ENCODE measurements at regions not wholly inside any gene's neighbourhood (a gene's known extent, or its start where the extent isn't known, plus 50 kb on each side); places are given as distances from the start of the nearest gene placed in this dataset.

DNA sequence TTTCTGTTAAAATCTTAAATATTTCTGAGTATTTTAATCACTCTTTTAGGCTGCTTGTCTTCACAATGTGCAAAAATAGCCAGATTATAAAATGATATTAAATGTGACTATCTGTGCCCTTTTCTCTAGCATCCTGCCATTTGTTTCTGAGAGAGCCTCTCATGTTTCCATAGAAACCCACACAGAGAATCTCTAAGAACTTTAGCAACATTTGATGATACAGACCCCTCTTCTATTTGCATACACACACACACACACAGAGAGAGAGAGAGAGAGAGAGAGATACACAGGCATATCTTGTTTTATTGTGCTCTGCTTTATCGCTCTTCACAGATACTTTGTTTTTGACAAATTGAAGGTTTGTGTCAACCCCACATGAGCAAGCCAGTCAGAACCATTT, 134.5 kb upstream of the DDX18 start:
- DNase-seq: no peak

DNA sequence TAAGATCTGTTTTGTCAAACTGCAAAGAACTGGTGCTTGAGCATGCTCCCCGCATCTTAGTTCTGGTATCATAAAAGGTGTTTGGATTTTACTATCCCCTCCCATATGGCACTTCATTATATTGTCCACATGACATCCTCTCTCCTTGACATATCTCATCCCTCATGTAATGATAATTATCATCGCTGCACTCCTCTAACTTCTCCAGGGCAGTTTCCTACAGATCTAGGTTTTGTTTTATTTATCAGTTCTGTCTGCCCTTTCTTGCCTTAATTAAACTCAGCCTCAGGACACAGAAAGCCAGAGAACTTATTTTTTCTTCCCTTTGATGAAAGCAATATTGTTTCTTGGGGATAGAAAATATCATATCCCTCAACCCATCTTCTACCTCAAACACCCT, 129.6 kb upstream of the DDX18 start:
- no peak for DNase-seq

DNA sequence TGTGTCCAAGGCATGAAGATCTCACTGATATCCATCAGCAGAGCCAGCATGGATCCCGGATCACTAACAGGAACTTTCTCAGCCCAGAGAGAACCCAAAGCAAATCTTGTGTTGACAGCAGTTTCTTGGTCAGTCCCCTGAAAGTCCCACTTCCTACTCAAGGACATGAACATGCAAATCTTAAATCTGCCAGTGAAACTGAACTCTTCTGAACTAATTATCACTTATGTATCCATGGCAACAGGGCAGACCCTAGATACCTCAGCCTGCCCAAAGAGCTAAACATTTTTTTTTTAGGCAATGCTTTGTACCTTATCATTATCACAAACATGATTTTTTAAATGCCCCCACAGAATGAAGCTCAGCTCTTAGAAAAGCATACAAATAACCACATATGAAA, 127.8 kb upstream of the DDX18 start:
- DNase-seq: no peak

DNA sequence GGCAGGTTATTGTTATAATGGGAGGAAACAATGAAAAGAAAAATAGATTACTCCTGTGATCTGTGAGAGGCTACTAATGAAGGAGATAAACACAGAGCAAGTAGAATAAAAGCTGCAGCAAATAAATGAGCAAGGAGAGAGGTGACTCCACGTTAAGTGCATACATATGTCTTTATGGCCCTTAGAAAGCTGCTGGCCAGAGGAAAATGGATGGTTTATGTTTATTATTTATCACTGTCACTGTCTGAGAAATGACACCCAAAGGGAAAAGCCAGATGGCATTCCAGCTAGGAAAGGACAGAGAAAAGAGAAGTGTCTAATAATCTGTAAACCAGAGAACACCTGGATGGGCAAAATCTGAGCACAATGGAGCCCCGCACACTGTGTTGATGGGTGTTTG, 122.9 kb upstream of the DDX18 start:
- DNase-seq: no peak

DNA sequence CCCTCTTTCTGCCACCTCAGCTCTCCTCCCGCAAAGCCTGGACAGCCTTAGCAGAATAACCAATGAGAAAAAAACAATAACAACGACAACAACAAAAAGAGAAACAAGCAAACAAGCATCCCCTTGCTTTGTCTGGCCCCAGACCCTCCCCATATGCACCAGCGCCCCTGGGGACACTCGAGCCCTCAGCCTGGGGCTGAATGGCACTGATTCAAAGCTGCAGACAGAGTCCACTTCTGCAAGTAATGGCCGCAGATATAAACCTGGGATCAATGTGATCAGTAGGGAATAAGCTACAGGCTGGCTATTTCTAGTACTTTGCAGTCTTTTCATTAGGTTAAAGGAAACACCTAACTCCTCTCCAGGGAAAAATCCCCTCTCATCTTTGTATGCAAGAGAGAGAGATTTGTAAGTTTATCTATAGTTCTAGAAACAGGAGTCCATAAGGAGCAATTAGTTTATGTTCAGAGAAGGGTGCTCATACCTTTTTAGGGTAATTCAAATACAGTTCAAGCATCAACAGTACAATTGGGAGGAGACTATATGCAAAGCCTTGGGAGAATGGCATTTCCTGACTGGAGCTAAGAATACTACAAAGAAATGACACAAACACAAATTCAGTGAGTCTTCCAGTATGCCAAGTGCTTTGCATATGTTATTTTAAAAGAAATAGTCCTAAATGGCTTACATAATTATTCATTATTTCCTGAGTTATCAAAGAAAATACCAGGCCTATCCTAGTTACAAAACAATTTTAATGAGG, 122.3 kb upstream of the DDX18 start:
- no peak for DNase-seq

DNA sequence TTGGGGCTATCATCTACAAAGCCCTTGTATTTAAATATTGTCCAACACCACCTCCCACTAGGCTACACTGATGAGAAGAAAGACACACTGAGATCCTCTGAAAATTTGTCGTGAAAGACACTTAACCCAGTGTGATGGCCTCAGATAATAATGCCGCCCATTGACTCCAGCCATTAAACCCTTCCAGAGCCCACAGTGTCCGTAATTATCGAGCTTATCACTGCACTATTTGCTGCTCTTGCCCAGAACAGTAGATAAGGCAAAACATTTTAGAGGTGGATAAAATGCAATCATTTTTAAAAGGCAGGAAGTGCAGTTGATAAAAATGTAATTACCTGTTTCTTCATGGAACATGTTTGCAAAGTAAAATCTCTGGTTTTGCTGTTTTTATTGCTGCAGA, 121.3 kb upstream of the DDX18 start:
- no peak for DNase-seq

DNA sequence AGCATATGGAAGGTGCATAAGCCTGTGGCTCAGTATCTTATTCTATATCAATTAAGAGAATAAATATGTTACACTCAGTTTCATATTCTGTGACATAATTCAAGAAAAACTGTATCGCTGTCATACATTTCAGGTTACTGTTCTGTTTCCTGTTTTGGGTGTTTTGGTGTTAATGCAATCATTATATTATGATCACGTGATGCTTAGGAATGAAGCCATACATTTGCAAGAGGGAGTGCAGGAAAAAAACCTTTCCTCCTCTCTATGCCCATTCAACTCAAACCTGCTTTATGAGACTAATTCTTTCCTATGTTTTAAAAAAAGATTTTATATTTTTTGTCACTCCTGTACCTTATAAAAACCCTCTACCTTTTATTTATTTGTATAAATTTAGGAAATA, 120.8 kb upstream of the DDX18 start:
- DNase-seq: no peak

DNA sequence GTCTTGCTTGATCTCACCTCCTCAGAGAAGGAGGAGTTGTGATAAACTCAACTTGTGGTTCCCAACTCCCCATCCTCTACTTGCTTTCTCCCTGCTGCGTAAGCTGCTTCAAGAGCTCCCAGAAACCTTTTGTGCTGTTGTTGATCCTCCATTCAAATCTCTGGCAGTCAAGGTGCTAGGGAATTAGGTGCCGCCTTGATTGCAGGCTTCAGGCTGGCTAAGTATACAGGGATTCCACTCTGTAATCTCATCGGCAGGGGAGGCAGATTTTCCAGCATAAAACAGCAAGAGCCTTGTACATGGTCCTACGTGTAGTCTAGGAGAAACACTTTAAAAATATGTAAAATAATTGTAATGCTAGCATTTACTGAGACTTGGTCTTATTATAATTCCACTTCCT, 116.2 kb upstream of the DDX18 start:
- DNase-seq: no peak

DNA sequence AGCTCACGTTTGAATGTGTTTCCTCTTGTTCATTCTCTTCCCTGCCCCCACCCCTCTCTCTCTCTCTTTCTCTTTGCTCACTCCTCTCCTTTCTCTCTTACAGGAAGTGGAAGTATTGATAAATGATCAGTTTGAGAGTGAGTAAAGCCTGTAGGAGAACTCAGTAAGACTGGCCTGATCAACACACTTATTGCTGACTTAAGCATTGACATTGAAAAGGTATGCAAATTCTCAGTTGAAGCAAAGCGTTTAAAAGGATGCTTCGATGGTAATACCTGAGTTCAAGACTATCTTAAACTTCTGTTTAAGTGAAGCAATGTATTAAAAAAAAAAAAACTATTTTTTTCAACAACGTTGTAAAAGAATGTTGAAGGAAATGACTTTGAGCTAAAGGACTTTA, 115.7 kb upstream of the DDX18 start:
- DNase-seq: no peak

DNA sequence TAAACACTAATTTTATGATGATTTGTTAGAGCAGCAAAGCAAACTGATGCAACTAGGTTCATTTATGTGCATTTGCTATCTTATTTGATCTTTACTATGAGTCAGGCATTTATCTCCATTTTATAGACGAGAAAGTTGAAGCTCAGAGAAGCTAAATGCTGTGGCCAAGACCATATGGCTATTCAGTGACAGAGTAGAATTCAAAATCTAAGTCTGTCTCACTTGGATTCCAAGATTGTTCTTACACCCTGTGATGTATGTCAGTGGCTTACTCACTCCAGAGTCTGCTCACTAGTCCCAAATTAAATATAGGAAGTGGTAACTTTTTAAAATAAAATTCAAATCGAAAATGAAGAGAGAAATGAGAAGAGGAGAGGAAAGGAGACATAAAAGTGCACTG, 114.0 kb upstream of the DDX18 start:
- no peak for DNase-seq

DNA sequence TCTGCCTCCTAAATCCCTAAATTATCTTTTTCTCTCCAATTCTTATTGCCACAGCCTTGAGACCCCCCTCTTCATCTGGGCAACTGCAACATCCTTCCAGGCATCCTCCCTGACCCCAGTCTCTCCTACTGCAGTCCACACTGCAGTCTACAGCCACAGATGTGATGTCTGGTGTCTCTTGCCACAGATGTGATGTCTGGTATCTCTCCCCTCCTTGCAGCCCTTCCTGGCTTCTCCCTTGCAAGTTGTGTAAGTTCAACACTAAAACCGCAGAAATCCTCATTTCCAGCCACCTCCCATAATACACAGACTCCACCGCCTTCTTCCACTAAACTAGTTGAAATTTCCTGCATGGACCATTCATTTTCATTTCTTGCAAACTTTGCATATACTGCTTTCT, 113.1 kb upstream of the DDX18 start:
- DNase-seq: no peak

DNA sequence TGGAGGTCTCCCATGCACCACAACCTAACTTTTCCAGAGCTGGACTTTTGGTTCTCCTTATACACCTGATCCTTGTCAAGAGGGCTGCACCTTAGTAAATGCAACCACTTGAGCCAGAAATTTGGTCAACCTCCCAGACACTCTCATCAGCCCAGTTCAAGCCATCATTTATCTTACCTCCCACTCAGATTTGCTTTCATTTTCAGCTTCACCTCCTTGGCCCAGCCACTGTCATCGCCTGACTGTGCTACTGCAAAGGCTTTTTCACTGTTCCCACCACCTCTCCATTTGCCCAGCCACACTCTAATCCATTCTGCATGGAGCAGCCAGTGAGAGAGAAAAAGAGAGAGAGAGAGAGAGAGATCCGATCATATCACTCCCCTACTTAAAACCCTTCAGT, 112.4 kb upstream of the DDX18 start:
- DNase-seq: no peak

DNA sequence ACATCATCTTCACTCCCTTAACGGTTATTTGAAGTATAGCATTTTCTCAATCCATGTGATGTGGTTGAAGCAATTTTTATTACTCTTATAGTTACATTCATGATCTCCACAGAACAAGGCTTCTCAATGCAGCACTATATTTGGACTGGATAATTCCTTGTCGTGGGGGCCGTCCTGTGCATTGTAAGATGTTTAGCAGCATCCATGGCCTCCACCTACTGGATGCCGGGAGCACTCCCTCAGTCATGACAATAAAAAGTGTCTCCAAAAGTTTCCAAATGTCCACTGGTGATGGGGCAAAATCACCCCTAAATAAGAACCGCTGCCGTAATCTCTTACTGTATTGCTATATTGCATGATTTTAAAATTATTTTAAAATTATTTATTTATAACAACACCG, 110.6 kb upstream of the DDX18 start:
- no peak for DNase-seq

DNA sequence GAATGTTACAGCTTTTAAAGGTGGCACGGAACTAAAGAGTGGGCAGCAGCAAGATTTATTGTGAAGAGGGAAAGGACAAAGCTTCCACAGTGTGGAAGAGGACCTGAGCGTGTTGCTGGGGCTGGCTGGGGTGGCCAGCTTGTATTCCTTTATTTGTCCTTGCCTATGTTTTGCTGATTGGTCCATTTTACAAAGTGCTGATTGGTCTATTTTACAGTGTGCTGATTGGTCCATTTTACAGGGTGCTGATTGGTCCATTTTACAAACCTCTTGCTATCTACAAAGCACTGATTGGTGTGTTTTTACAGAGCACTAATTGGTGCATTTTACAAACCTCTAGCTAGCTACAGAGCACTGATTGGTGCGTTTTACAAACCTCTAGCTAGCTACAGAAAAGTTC, 109.7 kb upstream of the DDX18 start:
- DNase-seq: no peak

DNA sequence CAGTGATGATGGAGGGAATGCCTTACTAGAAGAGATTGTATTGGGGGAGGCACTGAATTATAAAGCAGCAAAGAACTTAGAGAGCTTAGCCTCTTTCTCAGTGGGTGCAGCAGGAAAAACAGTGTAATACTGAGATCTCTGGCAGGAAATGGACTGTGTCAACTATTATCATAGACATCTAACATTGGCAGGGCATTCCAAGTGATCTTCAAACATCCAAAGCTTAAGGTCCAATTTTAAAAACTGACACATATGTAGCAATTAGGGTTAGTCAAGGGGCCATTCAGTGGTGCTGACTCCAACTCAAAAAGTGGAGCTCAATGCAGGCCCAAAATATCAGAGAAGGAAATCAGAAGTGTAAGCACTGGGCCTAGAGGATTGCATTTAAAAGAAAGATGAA, 106.6 kb upstream of the DDX18 start:
- no peak for DNase-seq

DNA sequence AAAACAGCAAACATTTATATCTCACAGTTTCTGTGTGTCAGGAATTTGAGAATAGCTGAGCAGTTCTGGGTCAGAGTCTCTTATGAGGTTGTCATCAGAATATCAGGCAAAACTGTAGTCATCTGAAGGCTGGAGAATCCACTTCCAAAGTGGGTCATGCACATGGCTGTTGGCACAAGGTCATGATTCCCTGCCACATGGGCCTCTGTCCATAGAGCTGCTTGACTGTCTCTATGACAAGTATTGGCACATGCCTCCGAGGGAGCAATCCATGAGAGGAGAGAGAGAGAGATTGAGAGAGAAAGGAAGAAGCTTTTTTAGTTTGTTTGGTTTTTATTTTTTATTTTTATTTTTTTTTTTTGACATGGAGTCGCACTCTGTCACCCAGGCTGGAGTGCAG, 101.8 kb upstream of the DDX18 start:
- DNase-seq: no peak

DNA sequence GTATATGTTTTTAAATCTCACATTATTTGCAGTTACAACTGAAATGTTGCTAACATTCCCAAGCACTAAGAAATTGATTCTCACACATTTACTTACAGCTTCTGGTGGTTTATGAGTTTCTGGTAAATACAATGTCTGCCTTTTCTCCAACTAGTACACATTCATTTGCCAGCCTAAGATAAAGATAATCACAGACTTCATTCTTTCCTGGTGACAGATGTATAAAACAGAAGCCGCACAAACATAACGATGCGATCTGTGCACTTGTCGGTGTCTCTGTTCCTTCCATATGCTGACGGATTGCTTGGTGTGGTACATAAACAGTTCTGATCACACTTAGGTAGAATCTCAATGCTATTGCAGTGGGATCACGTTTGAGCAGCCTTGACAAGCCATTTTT, 100.4 kb upstream of the DDX18 start:
- DNase-seq: no peak

DNA sequence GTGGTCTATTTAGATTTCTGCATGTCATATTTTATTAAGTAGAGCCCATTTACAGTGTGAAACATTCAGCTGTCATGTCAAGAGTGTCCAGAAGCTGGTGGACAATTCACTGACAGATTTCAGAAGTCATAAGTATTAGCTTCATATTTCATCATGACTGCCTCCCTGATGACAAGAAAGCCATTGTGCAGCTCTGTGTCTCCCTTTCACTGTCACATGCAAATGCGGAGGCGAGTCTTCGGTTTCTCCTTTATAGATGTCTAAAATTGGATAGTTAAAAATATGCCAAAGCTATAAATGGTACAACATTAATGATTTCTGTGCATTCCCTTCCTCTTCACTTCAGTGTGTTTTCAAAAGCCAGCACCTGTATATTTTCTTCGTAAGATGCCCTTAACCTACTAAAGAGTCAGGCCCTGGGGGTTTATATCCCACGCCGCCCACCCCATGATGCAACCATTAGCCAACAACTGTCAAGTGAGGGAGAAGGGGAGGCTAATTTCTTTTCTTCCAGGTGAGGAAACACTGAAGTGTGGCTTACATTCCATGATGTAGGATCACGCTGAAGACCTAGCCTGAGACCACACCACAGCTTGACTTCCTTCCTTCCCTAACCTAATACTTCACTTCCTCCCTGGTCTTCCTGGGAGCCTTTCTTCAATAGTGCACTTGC, 99.6 kb upstream of the DDX18 start:
- no peak for DNase-seq

DNA sequence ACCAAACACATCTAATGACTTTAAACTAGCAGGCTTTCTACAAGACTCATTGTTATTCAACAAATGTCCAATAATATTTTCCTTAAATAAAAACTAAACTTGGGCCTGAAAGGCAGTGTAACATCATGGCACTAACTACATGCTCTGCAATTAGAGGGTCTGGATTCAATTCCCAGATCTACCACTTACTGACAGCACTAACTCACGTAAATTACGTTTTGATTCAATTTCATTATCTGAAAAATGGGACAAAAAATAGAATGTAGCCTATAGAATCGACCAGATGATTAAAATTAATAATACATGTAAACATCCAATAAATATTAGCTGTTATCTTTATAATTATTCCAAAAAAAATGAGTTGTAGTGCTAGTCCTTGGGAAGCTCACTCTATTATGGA, 98.0 kb upstream of the DDX18 start:
- DNase-seq: no peak

DNA sequence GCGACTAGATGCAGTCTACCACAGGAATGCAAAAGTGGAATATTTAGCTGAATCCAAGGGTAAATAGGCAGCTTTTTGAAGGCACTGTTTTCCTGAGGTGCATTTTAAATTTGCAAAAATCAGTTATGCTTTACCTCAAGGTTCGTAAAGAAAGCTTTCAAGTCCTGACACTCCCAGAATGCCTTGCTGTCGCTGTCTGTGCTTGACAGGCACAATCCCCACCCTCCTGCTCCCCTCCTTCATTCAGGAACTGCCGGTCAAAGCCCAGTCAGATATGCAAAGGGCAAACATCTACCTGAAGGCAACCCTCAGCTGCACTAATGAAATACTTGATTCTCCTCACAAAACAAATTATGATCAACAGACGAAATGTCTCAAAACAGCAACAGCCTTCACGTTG, 97.4 kb upstream of the DDX18 start:
- DNase-seq: no peak

DNA sequence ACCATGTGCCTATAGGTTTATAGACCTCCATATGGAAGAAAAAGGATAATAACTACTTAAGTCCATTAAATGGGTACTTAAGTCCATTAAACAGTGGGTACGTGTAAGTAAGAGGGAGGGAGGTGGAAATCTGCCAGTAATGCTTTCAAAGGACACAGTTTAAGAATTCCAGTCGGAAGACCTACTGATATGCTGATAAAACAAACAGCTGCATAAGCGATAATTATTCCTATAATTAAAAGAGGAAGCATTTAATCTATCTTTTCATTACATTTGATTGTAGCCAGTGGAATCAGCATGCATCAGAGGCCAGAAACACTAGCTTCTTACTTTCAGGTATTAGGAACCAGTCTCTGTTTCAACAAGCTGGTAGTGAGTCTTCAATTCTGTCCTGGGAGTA, 96.4 kb upstream of the DDX18 start:
- DNase-seq: no peak

DNA sequence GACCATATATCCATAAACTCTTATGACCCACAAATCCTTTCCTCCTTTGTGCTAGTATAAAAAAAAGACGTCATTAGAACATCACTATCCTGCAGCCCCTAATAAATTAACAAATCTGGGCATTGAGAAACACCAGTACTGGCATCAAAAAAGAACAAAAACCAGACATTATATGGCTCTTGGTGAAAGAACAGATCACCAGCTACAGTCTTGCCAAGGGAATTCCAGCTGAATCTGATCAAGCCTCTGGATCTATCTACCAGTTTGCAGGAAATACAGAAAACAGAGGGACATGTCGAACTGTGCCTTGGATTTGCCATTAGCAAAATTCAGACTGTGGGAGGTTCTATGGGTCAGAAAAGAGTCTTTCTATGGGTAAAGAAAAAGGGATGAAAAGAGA, 93.7 kb upstream of the DDX18 start:
- DNase-seq: no peak

DNA sequence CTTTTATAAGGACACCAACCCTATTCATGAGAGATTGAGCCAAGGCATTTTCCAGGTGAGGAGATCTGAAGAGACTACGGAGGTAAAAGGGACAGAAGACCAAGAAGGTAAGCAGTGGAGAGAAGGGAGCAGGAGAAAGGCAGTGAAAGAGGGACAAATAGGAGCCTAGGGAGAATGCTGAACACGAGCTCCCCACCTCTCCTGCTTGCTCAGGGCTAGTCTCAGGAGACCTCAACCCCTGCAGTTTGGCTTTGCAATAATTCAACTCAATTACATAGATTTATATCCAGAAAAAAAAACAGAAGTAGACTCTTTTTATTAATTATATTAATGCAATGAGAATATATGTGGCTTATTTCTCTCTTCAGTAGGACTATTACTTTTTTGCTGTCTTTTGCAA, 91.0 kb upstream of the DDX18 start:
- DNase-seq: no peak

DNA sequence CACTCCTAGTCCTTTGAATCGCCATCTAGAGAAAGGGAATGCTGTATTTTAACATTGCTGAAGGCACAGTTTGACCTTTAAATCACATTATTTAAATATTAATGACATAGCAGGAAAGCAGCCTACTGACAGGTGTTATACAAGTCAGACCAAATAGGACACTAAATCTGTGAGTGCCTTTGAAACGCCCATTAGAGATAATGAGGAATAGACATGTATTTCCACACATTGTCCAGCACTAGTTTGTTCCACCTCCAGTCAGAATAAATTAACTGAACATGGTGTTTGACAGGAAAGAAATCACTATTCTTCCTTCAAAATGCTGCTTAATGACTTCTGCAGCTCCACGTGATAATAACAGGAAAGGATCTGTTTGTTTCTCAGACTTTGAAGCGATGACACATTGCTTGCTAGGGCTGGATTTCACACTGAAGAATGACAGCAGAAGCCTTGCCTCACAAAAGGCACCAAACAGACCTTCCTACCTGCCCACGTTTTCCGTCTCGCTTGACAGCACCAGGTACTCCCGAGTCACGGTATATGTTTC, 90.5 kb upstream of the DDX18 start:
- no peak for DNase-seq

DNA sequence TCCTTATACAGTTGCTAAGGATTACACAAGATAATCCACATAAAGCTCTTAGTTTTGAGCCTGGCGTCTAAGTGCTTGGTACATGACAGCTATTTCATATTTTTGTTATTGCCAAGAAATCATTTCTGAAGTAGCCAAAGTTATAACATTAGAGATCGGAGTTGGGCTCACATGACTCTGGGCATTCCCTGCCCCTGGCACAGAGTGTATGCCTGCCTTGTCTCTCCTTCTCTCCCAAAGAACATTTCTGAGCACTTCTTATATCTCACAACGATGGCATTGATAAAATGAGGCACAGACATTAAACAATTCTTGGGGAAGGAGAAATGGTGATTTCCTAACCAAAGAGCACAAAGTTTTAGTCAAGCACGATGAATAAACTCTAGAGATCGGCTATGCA, 87.7 kb upstream of the DDX18 start:
- DNase-seq: no peak

Measured in hematopoietic multipotent progenitor cell treated with erythropoietin and hydrocortisone succinate and interleukin-3 and kit ligand, for 4 days (in vitro differentiated cells).